GM19351 (cell line): ENCODE measurements at regions not wholly inside any gene's neighbourhood (a gene's known extent, or its start where the extent isn't known, plus 50 kb on each side); places are given as distances from the start of the nearest gene placed in this dataset.

ENCODE experiments used
- ATAC-seq: cut with Tn5 transposase; IDR thresholded peaks from one replicate; pipeline ENCODE4 v1.9.1; 2021; ENCODE audit warnings: mild to moderate bottlenecking, moderate library complexity; ENCODE audit not compliant: unreplicated experiment

DNA sequence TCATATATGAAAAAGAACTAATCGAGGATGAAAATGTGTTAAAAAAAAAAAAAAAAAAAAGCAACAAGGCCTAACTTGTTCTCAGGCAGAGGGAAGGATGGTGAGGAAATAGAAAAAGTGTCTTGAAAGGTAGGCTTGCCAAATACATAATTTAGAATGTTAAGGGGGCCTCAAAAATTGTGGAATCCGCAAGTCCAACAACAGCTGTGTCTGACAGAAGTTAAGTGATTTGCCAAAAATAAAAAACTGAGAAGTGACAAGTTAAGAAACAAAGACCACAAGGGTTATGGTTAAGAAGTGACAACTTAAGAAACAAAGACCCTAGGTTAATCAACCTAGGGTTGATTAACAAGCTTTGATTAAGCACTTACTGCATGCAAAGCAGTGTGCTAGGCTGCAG, 110.6 kb downstream of the P2RY1 start:
- ATAC-seq: no peak

DNA sequence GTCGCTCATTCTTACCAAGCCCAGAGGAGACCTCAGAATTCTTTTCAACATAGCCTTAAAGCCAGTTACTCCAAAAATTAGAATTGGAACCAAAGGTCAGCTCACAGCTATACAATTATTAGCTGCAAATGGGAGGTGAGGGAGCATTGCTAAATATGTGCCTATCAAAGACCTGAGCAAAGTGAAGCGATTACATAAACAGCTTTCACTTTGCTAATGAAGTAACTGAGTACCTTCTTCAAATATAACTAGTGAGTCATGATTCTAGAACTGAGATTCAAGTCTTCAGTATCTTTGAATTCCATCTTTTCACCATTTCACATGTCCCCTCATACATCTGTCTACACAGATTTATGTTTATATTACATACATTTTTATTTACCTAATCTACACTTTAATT, 122.6 kb downstream of the P2RY1 start:
- no peak for ATAC-seq

DNA sequence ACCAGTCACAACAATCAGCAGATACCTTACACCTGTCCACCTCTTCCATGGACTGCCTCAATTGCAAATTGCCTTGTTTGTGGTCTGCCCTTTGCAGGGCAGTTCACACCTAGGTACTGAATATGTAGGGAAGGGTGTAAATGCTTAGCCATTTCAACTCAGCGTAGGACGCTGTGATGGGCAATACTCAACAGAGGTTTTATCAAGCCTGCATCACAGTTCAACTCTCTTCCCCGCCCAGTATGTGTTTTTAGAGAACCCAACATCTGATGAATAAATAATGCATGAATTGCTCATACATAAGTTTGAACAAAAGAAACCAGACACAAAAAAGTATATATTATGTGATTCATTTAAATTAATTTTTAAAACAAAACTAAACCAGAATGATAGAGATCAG, 124.4 kb downstream of the P2RY1 start:
- no peak for ATAC-seq

DNA sequence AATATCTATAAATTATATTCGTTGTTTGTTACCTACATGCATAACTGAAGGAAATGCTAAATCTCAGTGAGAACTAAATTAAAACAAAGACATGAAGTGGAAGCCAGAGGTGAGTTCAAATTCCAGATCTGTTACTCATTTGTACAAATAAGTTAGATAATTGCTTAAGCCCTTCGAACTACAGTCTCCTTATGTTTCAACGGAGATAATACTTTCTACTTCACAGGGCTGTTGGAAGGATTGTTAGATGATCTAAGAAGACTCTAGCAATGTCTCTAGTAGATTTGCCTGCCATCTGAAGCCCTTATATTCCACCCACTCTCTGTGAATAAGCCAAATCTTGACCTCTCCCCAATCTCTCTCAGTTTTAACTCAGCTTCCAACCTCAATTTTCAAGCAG, 125.8 kb downstream of the P2RY1 start:
- no peak for ATAC-seq

DNA sequence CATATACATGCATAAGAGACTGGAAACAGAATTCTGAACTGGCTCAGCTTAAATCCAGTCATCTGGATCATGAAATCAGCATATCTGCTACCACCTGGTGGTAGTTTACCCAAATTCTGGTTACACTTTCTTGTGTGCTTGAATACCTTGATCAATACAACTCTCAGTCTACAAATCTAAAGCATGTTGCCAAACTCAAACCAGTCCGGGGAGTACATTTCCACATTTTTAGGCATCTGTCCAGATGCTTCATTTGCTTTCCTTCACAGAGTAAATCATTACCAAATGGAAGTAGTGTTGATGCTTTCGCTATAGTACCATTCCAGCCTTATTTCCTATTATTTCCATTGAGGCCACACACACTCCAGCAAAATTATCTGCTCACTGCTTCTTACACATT, 126.4 kb downstream of the P2RY1 start:
- peak; percentile 69 for ATAC-seq

DNA sequence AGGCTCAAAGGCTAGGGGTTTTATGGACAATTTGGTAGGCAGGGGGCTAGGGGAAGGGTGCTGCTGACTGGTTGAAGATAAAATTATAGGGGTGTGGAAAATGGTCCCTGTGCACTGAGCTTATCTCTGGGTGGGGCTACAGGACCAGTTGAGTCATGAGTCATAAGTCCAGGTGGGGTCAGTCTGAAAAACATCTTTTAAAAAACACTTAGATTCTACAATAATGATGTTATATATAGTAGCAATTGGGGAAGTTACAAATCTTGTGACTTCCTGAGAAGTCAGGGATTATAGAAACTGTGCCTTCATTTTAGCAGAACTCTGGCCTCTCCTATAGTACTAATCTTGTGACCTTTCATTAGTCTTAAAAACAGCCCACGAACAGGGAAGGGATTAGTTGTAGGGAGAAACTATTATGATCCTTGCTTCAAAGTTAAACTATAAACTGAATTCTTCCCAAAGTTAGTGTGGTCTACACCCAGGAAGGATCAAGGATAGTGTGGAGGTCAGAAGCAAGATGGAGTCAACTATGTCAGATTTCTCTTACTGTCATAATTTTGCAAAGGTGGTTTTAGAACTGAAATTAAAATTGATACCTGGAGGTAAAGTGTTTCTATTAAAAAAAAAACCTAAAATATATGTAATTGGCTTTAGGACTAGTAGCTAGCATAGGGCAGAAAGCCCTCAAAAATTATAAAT, 130.1 kb downstream of the P2RY1 start:
- ATAC-seq: no peak

DNA sequence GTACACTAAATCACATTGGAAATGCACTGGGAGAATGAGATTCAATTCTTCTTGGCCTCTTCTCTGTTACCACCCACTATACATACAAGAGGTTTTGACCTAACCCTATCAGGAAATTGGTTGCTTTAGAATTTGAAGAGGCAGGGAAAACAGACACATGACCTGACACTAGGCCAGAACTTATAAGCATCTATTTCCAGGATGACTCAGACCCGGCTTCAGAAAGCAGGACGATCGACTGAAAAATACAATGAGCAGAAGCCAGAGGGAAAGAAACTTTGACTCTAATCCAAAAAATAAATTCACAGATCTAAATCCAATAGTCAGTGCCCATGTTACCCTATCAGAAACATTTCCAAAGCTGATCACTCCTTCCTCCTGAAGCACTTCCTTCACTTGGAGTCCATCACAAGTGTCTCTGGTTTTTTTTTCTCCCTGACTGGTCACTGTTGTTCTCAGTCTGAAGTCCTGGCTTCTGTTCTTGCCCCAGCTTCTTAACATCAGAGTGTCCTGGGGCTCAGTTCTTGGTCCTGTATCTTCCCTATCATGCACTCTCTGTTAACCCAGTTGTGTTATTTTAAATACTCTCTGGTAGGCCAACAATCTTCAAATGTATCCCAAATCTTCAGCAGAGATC, 133.6 kb downstream of the P2RY1 start:
- ATAC-seq: no peak

DNA sequence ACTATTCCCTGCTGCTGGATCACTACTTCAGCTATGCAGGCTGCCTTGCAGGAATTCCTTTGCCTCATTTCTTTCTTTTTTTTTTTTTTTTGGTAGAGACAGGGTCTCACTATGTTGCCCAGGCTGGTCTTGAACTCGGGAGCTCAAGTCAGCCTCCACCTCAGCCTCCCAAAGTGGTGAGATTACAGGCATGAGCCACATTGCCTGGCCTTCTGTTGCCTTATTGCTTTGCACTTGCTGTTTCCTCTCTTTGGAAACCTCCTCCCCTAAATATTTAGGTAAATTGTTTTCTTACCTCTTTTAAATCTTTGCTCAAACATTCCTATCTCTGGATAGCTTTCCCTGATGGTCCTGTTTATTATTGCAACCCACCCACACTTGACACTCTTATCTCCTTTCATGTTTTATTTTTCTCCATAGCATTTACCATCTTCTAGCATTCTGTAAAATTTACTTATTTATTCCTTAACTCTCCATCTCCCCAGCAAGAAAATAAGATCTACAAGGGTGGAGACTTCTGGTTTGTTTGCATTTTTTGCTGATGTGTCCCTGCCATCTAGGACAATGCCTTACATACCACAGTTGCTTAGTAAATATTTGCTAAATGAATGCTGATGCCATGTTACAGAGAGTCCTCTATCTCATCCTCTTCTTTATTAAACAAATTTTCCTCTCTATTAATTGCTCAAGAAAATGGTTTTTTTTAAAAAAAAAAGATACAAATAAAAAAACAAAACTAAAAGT, 134.8 kb downstream of the P2RY1 start:
- no peak for ATAC-seq

DNA sequence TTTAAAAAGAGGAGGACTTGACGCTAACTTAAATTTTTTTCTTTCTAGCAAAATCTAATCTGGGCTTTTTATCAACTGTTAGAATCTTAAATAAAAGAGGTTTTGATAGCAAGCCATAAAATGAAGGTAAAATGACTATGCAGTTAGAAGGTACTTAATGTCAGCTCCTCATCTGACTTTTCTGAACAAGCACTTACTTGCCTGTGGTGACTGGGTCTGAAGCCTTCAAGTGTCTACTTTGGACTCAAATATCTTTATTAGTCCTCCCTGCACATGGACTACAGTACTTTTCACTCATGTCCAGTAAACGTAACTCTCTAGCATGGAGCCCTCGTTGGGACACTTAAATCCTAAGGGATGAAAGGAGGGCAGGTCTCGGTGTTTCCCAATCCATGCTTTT, 135.9 kb downstream of the P2RY1 start:
- no peak for ATAC-seq

DNA sequence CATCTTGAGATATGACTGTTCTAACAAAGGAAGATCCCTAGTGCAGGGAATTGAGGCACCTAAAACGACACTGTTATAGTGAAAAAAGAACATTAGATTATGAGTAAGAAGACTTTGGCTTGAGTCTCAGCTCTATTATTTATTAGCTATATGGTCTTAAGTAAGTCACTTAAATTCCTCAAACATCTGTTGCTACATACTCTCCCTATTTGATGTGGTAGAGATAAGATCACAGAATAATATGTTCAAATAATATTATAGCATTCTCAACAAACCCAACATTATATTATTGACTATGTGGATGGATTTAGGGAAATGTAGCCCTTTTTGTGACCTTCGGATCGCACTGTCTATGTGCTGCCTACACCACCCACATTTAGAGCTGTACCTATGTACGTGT, 136.9 kb downstream of the P2RY1 start:
- no peak for ATAC-seq

DNA sequence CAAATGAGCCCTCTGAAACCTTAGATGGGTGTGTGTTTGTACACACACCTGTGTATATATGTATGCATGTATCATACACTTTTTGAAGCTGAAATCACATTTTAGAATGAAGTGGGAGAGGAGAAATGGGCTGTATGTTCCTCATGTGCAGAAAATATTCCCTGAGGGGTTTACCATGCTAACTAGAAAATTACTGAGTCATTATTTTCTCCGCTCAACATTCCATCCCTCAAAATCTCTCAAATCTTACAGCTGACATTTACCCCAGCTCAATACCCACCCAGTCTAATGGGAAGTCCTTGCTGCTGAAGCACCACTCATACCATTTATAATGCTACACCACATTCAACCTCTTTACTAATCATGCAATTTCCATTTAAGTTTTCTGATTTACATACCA, 138.6 kb downstream of the P2RY1 start:
- ATAC-seq: no peak

DNA sequence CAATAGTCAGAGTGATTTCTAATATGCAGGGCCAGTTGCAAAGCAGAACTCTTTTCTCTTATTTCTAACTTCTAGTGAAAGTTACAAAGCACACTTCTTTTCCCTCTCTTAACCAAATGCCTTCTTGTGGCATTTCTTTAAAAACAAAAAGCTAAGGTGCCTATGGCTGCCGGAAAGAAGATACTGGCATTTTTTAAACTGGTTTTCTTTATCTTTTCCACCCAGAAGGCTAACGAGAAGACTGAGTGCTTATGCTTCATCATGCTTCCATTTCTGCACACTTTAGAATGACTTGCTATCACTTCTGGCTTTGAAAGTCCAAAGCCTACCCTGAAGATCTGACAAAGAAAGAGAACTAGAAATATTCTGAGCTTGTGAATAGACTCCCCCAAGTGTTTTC, 141.3 kb downstream of the P2RY1 start:
- ATAC-seq: no peak

DNA sequence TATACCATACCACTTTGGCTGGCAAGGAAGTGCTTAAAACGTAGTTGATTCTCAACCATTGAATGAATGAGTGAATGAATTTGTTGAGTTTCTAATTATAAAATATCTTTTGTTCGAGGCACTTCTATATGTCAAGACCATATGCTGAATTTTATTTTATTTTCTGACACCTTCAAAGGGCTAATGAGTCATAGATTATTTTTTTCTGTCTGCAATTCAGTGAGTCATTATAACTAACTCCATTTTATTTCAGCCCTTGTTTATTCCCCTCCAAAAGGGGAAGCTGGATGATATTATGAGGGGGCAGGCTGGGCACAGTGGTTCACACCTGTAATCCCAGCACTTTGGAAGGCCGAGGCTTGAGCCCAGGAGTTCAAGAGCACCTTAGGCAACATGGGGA, 142.4 kb downstream of the P2RY1 start:
- no peak for ATAC-seq

DNA sequence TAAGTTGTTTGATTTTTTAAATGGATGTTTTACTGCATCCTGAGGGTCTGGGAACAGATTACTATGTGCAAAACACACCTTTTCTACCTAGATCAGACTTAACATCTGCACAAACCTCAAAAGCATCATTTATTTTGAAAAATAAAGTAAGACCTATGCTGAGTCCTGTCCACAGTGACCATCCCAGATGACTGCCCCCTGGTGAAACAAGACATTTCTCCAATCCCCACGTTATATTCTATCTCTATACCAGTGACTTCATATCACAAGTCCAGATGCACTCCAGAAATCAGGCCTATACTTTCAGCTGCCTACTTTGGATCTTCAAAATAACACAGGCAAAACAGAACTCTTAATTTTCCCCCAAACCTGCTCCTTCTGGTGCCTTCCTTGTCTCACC, 143.2 kb downstream of the P2RY1 start:
- no peak for ATAC-seq

DNA sequence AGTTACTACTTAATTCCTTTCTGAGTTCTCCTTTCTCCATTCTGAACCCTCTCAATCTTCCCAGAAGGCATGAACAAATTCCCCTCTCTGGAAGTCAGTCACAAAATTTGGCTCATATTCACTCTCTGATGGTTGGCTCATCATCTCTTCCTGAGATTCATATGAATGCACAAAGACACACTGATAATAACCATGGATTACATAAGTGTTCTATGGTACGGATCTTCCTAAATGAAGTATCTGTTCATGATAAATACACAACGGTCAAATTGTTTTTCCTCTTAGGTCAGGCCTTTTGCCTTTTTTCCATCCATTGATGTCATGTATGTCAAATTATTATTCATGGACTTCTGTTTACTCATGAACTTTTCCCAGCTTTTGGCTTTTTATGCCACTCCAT, 162.6 kb downstream of the P2RY1 start:
- no peak for ATAC-seq

DNA sequence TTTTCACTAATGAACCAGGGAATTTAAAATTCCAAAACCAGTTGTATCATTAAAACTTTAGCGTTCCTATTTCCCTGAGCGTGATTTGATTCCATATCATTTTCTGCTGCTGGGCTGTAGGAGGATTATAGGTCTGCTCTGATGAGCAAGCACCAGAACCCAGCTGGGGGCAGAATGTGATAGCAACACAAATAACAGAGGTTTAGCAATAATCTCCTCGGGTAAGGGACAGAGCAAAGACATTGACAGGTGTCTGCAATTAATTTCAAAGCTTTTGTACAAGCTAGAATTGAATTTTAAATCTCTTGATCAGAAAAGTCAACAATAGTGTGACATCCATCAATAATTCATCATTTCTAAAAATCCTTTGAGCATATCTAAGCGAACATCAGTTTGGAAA, 163.4 kb upstream of the RAP2B start:
- no peak for ATAC-seq

DNA sequence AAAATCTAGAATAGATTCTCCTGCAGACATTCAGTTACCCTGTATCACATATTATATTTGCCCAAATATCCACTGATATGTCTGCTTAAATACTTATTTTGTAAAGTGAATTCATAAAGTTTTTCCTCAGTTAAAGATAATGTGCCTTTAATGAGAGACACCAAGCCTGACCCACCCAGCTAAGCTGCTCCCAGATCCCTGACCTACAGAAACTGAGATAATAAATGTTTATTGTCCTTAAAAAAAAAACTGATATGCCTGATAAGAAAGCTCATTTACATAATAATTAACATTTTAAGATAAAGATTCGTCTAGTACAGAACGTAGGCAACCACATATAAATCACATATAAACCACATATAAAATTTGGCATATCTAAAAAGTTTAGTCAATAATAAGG, 161.7 kb upstream of the RAP2B start:
- ATAC-seq: no peak

DNA sequence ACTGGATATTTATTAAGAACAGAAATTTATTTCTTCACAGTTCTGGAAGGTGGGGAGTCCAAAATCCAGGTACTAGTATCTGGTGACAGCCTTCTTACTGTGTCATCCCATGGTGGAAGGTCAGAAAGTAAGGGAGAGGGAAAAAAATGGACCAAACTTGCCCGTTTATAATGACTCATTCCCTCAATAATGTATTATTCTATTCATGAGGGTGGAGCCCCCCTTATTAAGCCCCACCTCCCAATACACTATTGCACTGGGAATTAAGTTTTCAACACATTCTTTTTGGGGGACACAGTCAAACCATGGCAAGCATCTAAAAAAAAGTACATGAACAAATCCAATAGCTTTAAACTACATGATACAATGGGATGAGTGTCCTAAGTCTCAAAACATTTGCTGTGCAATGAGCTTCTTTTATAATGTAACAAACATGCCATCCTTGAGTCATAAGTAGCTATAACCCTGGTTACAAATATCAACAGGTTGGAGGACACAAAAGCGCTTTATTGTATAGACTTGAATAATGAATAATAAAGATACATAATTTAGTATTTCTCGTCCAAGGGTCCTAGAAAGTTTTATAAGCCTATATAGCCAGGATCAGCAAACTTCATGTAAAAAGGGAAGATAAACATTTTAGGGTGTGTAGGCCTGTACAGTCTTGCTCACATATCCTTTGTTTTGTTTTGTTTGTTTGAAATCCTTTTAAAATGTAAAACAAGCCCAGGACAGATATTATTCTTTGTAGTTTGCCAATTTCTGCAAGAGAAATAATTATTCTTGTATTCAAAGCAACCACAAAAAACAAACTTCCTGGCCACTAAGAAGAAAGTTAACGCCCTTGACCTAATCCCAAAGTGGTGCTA, 160.6 kb upstream of the RAP2B start:
- ATAC-seq: no peak

DNA sequence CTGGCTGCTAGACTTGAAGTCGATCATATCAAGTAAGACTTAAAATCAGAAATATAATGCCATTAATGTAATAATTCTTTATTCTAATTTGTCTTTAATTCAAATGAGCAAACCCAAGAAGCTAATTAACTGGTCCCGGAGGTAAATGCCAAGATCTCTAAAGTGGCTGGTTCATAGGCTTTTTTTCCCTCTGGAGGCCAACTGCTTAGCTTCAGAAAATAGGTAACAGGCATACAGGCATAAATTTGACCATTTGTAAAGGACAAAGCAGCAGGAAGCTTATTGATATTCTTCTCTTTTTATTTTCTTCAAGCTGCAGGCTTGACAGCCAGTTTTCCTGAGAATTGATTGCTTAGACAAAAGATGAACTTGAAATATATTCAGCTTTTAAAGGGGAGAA, 158.6 kb upstream of the RAP2B start:
- no peak for ATAC-seq

DNA sequence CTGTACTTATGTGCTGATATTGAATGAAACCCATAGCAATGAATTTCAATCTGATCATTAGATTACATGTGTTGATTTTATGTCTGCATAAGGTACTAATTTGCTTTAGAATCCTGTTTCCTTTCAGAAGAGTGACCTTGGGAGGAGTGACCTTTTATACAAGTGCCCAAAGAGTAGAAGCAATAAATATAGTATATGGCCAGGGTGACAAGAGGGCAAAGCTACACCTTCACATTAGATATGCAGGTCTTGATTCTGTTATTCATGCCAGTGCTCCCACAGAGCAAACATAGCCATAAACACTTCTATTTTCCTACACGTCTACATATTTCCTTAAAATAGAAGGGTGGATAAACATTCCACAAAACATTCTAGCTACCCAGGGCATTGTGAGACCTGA, 158.2 kb upstream of the RAP2B start:
- ATAC-seq: no peak

DNA sequence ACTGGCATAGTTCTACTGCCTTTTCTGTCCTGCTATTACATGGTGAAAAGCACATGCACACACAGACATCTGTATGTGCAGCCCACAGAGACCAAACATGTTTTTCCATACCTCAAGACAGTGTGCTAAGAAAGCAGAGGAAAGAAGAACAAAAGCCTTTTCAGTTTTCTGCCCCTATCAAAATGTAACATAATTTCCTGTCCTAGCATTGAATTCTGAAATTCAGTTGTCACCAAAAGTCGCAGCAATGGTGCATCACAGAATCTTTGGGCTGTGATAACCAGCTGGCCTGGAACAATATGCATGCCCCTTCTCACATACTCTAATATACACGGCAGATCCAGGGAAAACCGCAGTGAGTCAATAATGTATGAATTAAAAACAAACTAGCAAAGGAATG, 153.8 kb upstream of the RAP2B start:
- ATAC-seq: no peak
